GM21447 (cell line): ENCODE measurements at regions not wholly inside any gene's neighbourhood (a gene's known extent, or its start where the extent isn't known, plus 50 kb on each side); places are given as distances from the start of the nearest gene placed in this dataset.

Experiments
- ATAC-seq: cut with Tn5 transposase; IDR thresholded peaks from one replicate; pipeline ENCODE4 v1.9.1; 2021; ENCODE audit not compliant: unreplicated experiment

GRCh38 chr14:85439696-85440328 is 90.1 kb upstream of the FLRT2 start:
- ATAC-seq, result no peak

- no peak for ATAC-seq
Observed at GRCh38 chr14:85441909-85442643, 87.9 kb upstream of the FLRT2 start.

- no peak for ATAC-seq
Observed at GRCh38 chr14:85442996-85443395, 86.9 kb upstream of the FLRT2 start.

DNA sequence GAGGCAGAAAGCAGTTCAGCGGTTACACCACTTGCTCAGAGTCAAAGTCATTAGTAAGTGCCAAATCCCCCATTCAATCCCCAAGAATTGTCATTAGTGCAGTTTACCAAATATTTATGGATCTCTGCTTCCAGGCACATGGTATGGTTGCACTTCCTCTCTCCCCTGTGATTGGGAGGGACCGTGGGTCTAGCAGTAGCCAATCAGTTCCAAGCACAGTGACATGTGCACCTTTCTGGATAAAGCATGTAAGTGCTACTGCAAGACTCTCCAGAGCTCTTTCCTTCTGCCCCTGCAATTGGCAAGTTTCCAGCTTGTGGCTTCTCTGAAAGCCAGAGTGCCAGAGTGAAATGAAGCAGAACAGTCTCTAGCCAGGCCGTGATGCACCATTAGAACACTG is 85.3 kb upstream of the FLRT2 start:
- no peak for ATAC-seq

DNA sequence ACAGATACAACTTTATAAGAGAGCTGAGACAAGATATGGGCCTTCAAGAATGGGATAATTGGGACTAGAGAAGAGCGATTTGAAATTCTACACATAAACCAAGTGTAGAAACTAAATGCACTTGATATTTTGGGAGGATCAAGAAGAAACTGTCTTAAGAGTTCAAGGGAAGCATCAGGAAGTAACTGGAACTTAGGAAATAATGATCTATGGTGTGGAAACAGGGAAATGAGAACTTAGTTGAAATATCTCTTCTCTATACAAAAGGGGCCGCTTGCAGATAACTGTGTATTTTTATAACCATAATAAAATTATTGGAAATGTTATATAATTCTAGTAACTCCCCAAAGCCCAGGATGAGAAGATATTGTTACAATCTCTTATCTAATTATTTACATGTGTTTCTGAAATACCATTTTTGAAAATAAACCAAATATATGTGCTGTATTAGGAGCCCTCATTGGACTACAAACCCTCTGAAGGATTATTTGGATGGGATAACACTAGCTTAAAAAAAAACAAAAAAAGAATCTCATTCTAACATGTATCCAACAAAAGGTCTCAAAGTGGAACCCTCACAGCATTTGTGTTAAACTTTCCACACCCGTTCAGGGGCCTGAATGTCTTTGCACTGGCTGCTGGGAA is 84.7 kb upstream of the FLRT2 start:
- ATAC-seq, result no peak

- no peak for ATAC-seq
Observed at GRCh38 chr14:85447883-85448282, 82.1 kb upstream of the FLRT2 start.

- no peak for ATAC-seq
Observed at GRCh38 chr14:85451421-85451820, 78.5 kb upstream of the FLRT2 start.

DNA sequence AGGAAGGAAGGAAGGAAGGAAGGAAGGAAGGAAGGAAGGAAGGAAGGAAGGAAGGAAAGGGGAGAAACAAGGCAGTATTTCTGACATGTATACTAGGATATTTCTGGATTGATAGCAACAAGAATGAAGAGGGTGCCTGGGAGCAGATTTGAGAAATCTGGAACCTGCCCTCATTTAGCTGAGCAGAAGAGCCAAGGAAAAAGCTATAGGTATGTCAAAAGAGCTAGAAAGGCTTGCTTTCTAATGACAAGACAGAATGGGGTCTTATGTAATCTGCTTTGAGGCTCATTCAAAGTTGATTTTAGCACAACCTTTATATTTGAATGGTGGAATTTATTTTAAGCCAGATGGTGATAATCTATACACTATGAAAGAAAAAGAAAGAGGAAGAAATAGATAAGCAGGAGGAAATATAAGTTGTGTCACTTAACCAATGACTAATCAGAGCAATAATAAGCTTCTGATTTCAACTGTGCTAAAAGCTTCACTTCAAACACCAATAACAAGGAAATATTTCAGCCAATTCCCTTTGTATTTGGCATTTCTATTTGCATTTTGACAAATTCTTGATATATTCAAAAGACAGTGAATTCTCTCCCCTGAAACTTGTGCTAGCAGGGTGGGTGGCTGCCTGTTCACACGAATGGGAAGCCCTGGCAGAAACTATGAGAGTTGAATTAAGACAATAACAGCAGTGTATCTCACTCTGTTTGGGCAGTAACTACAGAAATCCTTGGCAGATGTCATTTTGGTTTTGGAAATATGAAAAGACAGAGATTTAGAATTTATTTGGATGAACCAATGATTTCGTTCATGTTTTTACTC is 76.3 kb upstream of the FLRT2 start:
- no peak for ATAC-seq

- no peak for ATAC-seq
Observed at GRCh38 chr14:85454226-85454813, 75.6 kb upstream of the FLRT2 start.

- ATAC-seq, result no peak
Observed at GRCh38 chr14:85459361-85460000, 70.5 kb upstream of the FLRT2 start.

DNA sequence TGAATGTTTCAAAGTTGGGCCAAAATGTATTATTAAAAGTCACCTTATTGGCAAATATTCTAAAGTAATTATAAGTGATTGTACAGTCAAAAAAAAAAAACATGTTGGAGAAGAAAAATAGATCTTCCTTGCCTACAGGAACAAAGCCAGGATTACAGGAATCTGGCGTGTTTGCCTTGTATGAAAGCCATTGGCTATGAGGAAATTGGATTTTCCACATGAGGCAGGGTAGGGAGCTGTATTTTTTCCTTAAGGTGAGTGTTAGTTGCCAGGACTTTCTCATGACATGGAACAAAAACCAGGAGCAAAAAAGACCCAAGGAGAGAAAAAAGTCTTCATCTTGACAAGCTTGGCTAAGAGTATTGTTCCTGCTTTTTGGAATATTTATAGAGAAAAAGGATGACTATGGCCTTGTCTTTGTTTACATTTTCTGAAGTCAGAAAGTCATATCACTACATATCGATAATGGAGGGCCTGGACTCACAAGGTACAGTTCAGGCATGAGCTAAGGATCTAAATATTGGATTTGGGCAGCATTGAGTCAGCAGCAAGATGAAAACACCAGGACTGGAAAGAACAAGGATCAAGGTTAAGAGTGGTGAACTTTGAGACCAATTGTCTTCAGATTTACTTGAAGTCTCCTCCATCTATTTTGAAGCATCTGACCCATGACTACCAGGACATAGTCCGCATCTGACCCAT is 68.4 kb upstream of the FLRT2 start:
- ATAC-seq, result no peak

DNA sequence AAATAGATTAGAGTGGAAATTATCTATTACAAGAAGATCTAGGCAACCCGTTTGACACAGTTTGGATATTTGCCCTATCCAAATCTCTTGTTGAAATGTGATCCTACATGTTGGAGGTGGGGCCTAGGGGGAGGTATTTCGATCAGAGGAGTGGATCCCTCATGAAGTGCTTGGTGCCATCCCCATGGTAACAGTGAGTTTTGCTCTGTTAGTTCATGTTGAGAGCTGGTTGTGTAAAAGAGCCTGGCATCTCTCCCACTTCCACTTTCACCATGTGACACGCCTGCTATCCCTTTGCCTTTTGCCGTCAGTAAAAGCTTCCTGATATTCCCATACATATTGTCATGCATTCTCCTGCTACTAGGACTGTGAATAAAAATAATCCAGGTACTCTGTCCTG is 66.4 kb upstream of the FLRT2 start:
- ATAC-seq, result no peak

DNA sequence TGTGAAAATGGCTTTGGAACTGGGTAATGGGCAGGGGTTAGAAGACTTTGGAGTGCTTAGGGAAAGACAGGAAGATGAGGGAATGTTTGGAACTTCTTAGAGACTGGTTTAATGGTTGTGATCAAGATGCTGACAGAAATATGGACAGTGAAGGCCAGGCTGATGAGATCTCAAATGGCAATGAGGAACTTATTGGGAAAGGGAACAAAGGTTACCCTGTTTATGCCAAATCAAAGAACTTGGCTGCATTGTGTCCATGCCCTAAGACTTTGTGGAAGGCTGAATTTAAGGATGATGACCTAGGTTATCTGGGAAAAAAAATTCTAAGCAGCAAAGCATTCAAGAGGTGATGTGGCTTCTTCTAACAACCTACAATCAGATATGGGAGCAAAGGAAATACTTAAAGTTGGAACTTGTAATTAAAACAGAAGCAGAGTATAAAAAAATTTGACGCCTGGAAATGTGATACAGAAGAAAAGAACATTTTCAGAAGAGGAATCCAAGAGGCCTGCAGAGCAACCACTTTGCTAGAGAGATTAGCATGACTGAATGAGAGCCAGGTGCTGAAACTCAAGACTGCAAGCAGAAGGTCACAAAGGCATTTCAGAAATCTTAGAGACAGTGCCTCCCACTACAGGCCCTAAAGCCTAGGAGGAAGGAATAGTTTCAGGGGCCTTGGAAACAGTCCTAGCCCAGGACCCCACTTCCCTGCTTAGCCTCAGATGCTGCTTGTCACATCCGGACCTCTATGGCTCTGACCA is 65.6 kb upstream of the FLRT2 start:
- ATAC-seq, result no peak

DNA sequence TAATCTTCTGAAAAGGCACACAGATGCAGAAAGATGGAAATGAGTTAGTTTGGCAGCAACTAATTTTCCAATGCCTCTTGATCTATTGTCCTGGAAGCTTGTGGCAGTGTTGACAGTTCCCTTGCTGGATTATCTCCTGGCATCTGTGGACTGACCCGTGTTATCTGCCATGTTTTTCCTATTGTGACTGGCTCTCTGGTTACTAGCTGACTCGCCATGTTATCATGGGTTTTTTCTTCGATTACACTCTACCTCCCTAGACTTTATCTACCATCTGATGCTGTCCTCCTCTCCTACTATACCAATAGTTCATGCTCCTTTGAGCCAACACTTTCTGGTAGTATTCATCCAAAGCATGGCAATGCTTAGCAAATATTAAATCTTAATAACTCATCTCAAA is 63.3 kb upstream of the FLRT2 start:
- ATAC-seq, result no peak

GRCh38 chr14:85468816-85469215 is 61.1 kb upstream of the FLRT2 start:
- no peak for ATAC-seq

DNA sequence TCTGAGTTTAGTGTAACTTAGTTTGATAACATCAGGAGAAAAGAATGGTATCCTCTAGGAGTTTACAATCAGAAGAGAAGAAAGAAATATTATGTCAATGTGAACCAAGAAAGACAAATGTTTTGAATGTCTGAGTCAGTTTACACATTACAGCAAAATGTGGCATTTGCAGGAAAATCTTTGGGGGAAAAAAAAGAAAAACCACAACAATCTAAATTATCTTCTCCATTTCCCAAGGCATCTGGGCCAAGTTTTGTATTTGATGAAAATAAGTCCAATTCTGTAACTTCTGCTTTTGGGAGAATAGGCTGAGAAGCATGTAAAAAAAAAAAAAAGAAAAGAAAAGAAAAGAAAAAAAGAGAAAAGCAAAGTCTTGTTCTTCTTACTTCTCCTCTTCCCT is 58.8 kb upstream of the FLRT2 start:
- ATAC-seq, result no peak

DNA sequence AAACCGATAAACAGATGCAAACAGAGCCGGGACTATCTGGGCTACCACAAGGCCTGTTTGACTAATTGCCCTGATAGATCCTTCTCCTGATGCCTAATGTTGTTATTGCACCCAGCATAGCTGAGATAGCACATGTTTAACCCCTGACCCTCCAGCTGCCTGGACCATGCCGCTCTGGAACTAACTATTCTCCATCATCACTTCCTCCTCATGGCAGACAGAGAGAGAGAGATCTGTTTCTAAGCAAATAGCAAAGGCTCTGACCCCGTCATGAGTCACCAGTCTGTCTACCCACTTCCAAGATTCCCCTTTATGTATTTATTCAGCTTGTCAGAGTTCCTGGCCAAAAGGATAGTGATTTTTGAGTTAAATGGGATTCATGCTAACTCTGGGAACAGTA is 58.2 kb upstream of the FLRT2 start:
- ATAC-seq, result no peak

GRCh38 chr14:85474431-85474830 is 55.5 kb upstream of the FLRT2 start:
- no peak for ATAC-seq

GRCh38 chr14:85475113-85475512 is 54.8 kb upstream of the FLRT2 start:
- ATAC-seq, result no peak
